MCF 10A (cell line): ENCODE measurements at regions not wholly inside any gene's neighbourhood (a gene's known extent, or its start where the extent isn't known, plus 50 kb on each side); places are given as distances from the start of the nearest gene placed in this dataset.

Experiments used
- BruUV-seq: library from RNA; stranded (reverse); fragments of 400-500 nt; replicated peaks from 2 replicates; lab custom pipeline; 2021; lab: Mats Ljungman, UMichigan
- CTCF ChIA-PET: fragments of 300-600 bp; sonication (Branson Sonifier 250); formaldehyde crosslinking; extraction: SDS; loops from one replicate; lab custom pipeline; 2021; ENCODE audit warnings: antibody characterized with exemption, inconsistent platforms; lab: Yijun Ruan, JAX
- POLR2A ChIA-PET: fragments of 300-600, 350-650 bp; sonication (Branson Sonifier 250); formaldehyde crosslinking; extraction: SDS; loops from one replicate; lab custom pipeline; 2020; ENCODE audit warnings: antibody characterized with exemption, inconsistent platforms; lab: Yijun Ruan, JAX
- DNase-seq: peaks from one replicate; pipeline ENCODE4 v3.0.0-alpha.2; 2018; ENCODE audit not compliant: unreplicated experiment
- H3K27ac Mint-ChIP-seq: one replicate; pipeline ENCODE4 v1.8.0; 2022; ENCODE audit warnings: mild to moderate bottlenecking, low read depth, mixed read lengths; ENCODE audit not compliant: unreplicated experiment
- H3K27me3 Mint-ChIP-seq: one replicate; pipeline ENCODE4 v1.8.0; 2022; ENCODE audit warnings: mixed read lengths; ENCODE audit not compliant: insufficient read depth, unreplicated experiment
- H3K36me3 Mint-ChIP-seq: one replicate; pipeline ENCODE4 v1.8.0; 2022; ENCODE audit warnings: mild to moderate bottlenecking, moderate library complexity, mixed read lengths; ENCODE audit not compliant: insufficient read depth, unreplicated experiment
- H3K4me1 Mint-ChIP-seq: one replicate; pipeline ENCODE4 v1.8.0; 2022; ENCODE audit warnings: mixed read lengths; ENCODE audit not compliant: insufficient read depth, unreplicated experiment
- H3K4me3 Mint-ChIP-seq: one replicate; pipeline ENCODE4 v1.8.0; 2022; ENCODE audit warnings: mild to moderate bottlenecking, moderate library complexity, mixed read lengths; ENCODE audit not compliant: unreplicated experiment
- H3K9me3 Mint-ChIP-seq: one replicate; pipeline ENCODE4 v1.8.0; 2022; ENCODE audit warnings: mixed read lengths; ENCODE audit not compliant: unreplicated experiment
- intact Hi-C: fragments of 100-400 bp; cut with micrococcal nuclease; formaldehyde crosslinking; loops from 2 replicates; pipeline ENCODE4 v1.14.1; 2022
- TF ChIP-seq, protein P1 (sequence below): fragments of 200-600 bp; IDR thresholded peaks from one replicate; pipeline ENCODE4 v1.8.0; 2022; ENCODE audit warnings: antibody characterized with exemption, mild to moderate bottlenecking; ENCODE audit not compliant: unreplicated experiment

DNA sequence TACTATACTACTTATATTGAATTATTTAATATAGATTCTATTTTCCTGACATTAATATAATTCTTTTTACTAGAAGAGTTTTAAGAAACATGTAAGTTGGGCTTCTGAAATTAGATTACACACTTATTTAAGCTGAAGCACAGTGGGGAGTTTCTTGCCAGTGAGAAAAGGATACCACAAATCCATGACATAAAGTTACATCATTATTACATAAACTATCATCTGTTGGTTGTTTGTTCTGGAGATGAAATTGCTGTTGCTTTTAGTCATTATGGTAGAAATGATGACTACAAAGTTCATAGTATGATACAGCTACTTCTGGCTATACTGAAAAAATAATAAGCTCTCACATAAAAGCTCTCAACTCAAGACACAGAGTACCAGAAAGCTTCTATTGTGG lies 880.4 kb downstream of the PCDH18 start:
- no peaks in the 10 kb centered on the region for H3K9me3 Mint-ChIP-seq
- H3K27ac Mint-ChIP-seq: no peak overlapping the region
- POLR2A ChIA-PET: no interaction called here
- intact Hi-C loops: no loop called here
- DNase-seq: no peak
- no peaks in the 10 kb centered on the region for H3K27me3 Mint-ChIP-seq
- H3K4me3 Mint-ChIP-seq: no peak overlapping the region
- TF ChIP-seq, protein P1, sequence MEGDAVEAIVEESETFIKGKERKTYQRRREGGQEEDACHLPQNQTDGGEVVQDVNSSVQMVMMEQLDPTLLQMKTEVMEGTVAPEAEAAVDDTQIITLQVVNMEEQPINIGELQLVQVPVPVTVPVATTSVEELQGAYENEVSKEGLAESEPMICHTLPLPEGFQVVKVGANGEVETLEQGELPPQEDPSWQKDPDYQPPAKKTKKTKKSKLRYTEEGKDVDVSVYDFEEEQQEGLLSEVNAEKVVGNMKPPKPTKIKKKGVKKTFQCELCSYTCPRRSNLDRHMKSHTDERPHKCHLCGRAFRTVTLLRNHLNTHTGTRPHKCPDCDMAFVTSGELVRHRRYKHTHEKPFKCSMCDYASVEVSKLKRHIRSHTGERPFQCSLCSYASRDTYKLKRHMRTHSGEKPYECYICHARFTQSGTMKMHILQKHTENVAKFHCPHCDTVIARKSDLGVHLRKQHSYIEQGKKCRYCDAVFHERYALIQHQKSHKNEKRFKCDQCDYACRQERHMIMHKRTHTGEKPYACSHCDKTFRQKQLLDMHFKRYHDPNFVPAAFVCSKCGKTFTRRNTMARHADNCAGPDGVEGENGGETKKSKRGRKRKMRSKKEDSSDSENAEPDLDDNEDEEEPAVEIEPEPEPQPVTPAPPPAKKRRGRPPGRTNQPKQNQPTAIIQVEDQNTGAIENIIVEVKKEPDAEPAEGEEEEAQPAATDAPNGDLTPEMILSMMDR: no peak
- CTCF ChIA-PET: interaction anchor here (0.6 kb wide), 1 partner anchor 1632 kb away, joined by 3 read pairs; no protein-coding TSS in a partner anchor
- no peaks in the 10 kb centered on the region for H3K36me3 Mint-ChIP-seq
- H3K4me1 Mint-ChIP-seq: peaks cover 13% of the 10 kb centered on the region
- BruUV-seq: no TSS peak

DNA sequence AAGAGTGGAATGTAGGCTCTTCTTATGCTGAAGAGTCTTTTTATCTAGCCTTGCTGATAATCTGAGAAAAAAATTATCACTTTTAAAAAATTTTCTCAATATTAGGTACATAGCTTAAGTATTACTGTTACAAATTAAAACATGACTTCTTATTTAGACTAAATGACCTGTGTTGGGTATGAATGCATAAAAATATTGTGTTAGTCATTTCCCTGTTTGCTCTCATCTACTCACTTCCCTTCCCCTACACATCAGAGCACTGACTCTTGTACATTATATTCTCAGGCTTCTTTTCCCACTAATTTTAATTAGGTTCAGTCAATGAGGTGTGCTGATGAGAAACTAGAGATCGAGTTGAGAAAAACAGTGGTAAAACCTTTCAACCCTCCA lies 881.0 kb downstream of the PCDH18 start:
- no TSS peak for BruUV-seq
- no peaks in the 10 kb centered on the region for H3K27me3 Mint-ChIP-seq
- no peak for DNase-seq
- intact Hi-C loops: no loop called here
- CTCF ChIA-PET: no interaction called here
- peaks cover 13% of the 10 kb centered on the region for H3K4me1 Mint-ChIP-seq
- no peaks in the 10 kb centered on the region for H3K36me3 Mint-ChIP-seq
- no peaks in the 10 kb centered on the region for H3K9me3 Mint-ChIP-seq
- no peak overlapping the region for H3K4me3 Mint-ChIP-seq
- TF ChIP-seq, protein P1: no peak
- POLR2A ChIA-PET: no interaction called here
- no peak overlapping the region for H3K27ac Mint-ChIP-seq

DNA sequence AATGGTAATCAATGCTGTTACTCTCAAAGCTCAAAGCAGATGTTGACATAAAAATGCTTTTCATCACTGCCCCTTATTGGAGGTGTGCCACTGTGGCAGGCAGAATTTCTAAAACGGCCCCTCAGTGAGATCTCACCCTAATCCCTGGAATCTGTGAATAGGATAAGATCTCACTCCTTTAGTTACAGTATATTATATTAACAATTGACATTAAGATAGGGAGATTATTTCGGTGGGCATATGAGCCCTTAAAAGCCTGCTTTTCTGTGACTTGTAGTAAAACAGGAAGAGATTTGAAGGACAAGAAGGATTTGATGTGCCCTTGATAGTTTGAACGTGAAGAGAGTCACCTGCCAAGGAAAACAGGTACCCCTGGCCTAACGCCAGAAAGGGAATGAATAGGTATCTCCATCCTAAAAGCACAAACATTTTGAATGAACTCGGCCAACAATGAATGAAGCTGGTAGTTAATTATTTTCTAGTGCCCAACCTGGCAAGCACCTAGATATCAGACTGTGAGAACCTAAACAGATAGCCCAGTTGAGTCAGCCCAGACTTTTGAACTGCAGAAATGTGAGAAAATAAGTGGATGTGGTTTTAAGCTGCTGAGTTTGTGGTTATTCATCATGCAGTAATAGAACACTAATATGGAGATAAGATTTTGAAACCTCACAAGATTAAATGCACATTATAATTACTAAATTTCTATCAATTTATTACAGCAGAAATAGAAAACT lies 881.6 kb downstream of the PCDH18 start:
- TF ChIP-seq, protein P1: no peak
- POLR2A ChIA-PET: no interaction called here
- no peaks in the 10 kb centered on the region for H3K9me3 Mint-ChIP-seq
- no peaks in the 10 kb centered on the region for H3K27me3 Mint-ChIP-seq
- H3K4me1 Mint-ChIP-seq: peaks cover 13% of the 10 kb centered on the region
- DNase-seq: peak; percentile 38
- no peaks in the 10 kb centered on the region for H3K36me3 Mint-ChIP-seq
- intact Hi-C loops: no loop called here
- no peak overlapping the region for H3K4me3 Mint-ChIP-seq
- CTCF ChIA-PET: no interaction called here
- H3K27ac Mint-ChIP-seq: no peak overlapping the region
- no TSS peak for BruUV-seq

DNA sequence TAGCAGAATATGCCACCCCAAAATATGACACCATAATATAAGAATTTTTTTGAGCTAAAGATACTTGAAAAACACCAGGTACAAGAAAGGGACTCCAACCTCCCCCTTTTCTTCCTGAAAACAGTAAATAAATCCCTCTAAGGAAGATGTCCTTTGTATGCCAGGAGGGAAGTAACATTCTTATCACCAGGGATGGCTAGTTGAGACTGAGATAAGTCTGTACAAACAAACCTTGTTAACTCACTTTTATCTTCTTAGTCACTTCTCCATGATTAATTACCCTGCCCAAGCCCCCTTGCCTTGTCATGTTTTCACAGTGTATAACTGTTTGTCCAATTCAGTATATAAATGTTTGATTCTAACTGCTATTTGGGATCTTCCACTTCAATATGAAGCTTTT lies 888.0 kb downstream of the PCDH18 start:
- TF ChIP-seq, protein P1: no peak
- POLR2A ChIA-PET: no interaction called here
- no peaks in the 10 kb centered on the region for H3K27me3 Mint-ChIP-seq
- H3K4me3 Mint-ChIP-seq: no peak overlapping the region
- intact Hi-C loops: no loop called here
- peaks cover 6% of the 10 kb centered on the region for H3K4me1 Mint-ChIP-seq
- H3K27ac Mint-ChIP-seq: no peak overlapping the region
- CTCF ChIA-PET: no interaction called here
- H3K9me3 Mint-ChIP-seq: no peaks in the 10 kb centered on the region
- no peak for DNase-seq
- BruUV-seq: no TSS peak
- H3K36me3 Mint-ChIP-seq: no peaks in the 10 kb centered on the region
